ENCODE measurements at regions not wholly inside any gene's neighbourhood (a gene's known extent, or its start where the extent isn't known, plus 50 kb on each side); places are given as distances from the start of the nearest gene placed in this dataset.

- H3K27ac ChIP-seq (ENCODE audit: extremely low read depth, low read depth, low read length): no peak overlapping the region
- ChIA-PET CTCF (no interaction called here), POLR2A (no interaction called here)
- TF ChIP-seq ZNF132 (tag by site-specific recombination; IDR thresholded peaks at IDR 0.05; ENCODE audit: borderline replicate concordance): no peak
- TF ChIP-seq ZNF747 (tag by site-specific recombination; IDR thresholded peaks at IDR 0.05): no peak
- no peak for TF ChIP-seq ZNF701 (tag by site-specific recombination; IDR thresholded peaks at IDR 0.05)
- TF ChIP-seq ZNF76 (tag by site-specific recombination; IDR thresholded peaks at IDR 0.05; ENCODE audit: borderline replicate concordance, low read depth): no peak
- TF ChIP-seq ZNF394 (tag by site-specific recombination; IDR thresholded peaks at IDR 0.05; ENCODE audit: borderline replicate concordance): no peak
- TF ChIP-seq ZNF140 (tag by site-specific recombination; IDR thresholded peaks at IDR 0.05): no peak
- no peak for TF ChIP-seq ZNF148 (tag by site-specific recombination; IDR thresholded peaks at IDR 0.05; ENCODE audit: borderline replicate concordance)
- no peak for TF ChIP-seq SP3 (tag by site-specific recombination; IDR thresholded peaks at IDR 0.05)
- TF ChIP-seq ZNF362 (tag by site-specific recombination; IDR thresholded peaks at IDR 0.05): no peak
- TF ChIP-seq GLI2 (tag by site-specific recombination; IDR thresholded peaks at IDR 0.05; ENCODE audit: borderline replicate concordance, low read depth): no peak
- H3K9me3 ChIP-seq (ENCODE audit: control insufficient read depth, insufficient read depth, low read depth, low read length): no peaks in the 10 kb centered on the region
- H3K4me3 ChIP-seq (ENCODE audit: low read depth, low read length): no peak overlapping the region
- no peaks in the 10 kb centered on the region for H3K36me3 ChIP-seq (ENCODE audit: control insufficient read depth in 2 of 2, insufficient read depth in 1 of 2, low read length in 2 of 2)
- H3K4me1 ChIP-seq (ENCODE audit: control insufficient read depth, insufficient read depth, low read length): no peaks in the 10 kb centered on the region
These were observed 447.3 kb upstream of the ARHGEF26 start for GRCh38 chr3:153673853-153674252.

- H3K9me3 ChIP-seq (ENCODE audit: control insufficient read depth, insufficient read depth, low read depth, low read length): no peaks in the 10 kb centered on the region
- H3K4me3 ChIP-seq (ENCODE audit: low read depth, low read length): no peak overlapping the region
- ChIA-PET POLR2A (no interaction called here), CTCF (interaction anchor here (0.7 kb wide), 1 partner anchor 219 kb away, joined by 7 read pairs; no protein-coding TSS in a partner anchor)
- no peaks in the 10 kb centered on the region for H3K4me1 ChIP-seq (ENCODE audit: control insufficient read depth, insufficient read depth, low read length)
- H3K27ac ChIP-seq (ENCODE audit: extremely low read depth, low read depth, low read length): no peak overlapping the region
- no peaks in the 10 kb centered on the region for H3K36me3 ChIP-seq (ENCODE audit: control insufficient read depth in 2 of 2, insufficient read depth in 1 of 2, low read length in 2 of 2)
- TF ChIP-seq ZNF792 (tag by site-specific recombination; IDR thresholded peaks at IDR 0.05) (no peak), ZNF292 (tag by site-specific recombination; IDR thresholded peaks at IDR 0.05; ENCODE audit: borderline replicate concordance, low read depth) (no peak), ZBTB8A (tag by site-specific recombination; IDR thresholded peaks at IDR 0.05) (no peak), ATF2 (tag by site-specific recombination; IDR thresholded peaks at IDR 0.05; ENCODE audit: low read depth) (no peak), ZNF776 (tag by site-specific recombination; IDR thresholded peaks at IDR 0.05; ENCODE audit: borderline replicate concordance) (no peak), ZFP37 (tag by site-specific recombination; IDR thresholded peaks at IDR 0.05) (no peak), ZNF530 (tag by site-specific recombination; IDR thresholded peaks at IDR 0.05; ENCODE audit: low read depth) (no peak), SP2 (tag by site-specific recombination; IDR thresholded peaks at IDR 0.05) (no peak), ZNF214 (tag by site-specific recombination; IDR thresholded peaks at IDR 0.05; ENCODE audit: borderline replicate concordance) (no peak), ZNF391 (tag by site-specific recombination; IDR thresholded peaks at IDR 0.05; ENCODE audit: borderline replicate concordance, low read depth) (no peak), ZNF513 (tag by site-specific recombination; IDR thresholded peaks at IDR 0.05) (no peak), ZNF155 (tag by site-specific recombination; IDR thresholded peaks at IDR 0.05) (no peak), ZNF514 (tag by site-specific recombination; IDR thresholded peaks at IDR 0.05) (no peak), ZNF221 (tag by site-specific recombination; IDR thresholded peaks at IDR 0.05; ENCODE audit: borderline replicate concordance) (no peak)
These were observed 441.5 kb upstream of the ARHGEF26 start for GRCh38 chr3:153679714-153680113.

All from HEK293 (cell line).